ENCODE measurements at regions not wholly inside any gene's neighbourhood (a gene's known extent, or its start where the extent isn't known, plus 50 kb on each side); places are given as distances from the start of the nearest gene placed in this dataset.

GRCh38 chr13:91126806-91127205, 220.7 kb upstream of the MIR17HG start:
- no peaks in the 10 kb centered on the region for H3K9me3 Mint-ChIP-seq
- no peaks in the 10 kb centered on the region for H3K27me3 ChIP-seq (ENCODE audit: control insufficient read depth, insufficient read depth, low read length)
- H3K27ac ChIP-seq (ENCODE audit: low read length) = no peak overlapping the region
- H3K4me1 Mint-ChIP-seq = no peaks in the 10 kb centered on the region
- H3K4me3 Mint-ChIP-seq = no peak overlapping the region
- H3K4me3 ChIP-seq (ENCODE audit: low read length) = no peak overlapping the region
- no peaks in the 10 kb centered on the region for H3K9me3 ChIP-seq (ENCODE audit: control insufficient read depth, insufficient read depth, low read length)
- DNase-seq (no peak), ATAC-seq (no peak)
- no peaks in the 10 kb centered on the region for H3K36me3 ChIP-seq (ENCODE audit: control insufficient read depth, insufficient read depth, low read length)
- 67% methylated on average over 4 of the region's 4 CpGs for WGBS (ENCODE audit: insufficient coverage)
- TF ChIP-seq CTCF (IDR thresholded peaks at IDR 0.05) = no peak
- no peaks in the 10 kb centered on the region for H3K27me3 Mint-ChIP-seq (ENCODE audit: low read depth in 2 of 2)
- intact Hi-C loops (cut with micrococcal nuclease) = no loop called here
- H3K27ac Mint-ChIP-seq = no peak overlapping the region
- H3K4me1 ChIP-seq (ENCODE audit: control insufficient read depth, insufficient read depth, low read length) = no peaks in the 10 kb centered on the region
- H3K36me3 Mint-ChIP-seq = no peaks in the 10 kb centered on the region

GRCh38 chr13:91127995-91128394, 219.5 kb upstream of the MIR17HG start:
- no peak overlapping the region for H3K27ac Mint-ChIP-seq
- H3K27me3 ChIP-seq (ENCODE audit: control insufficient read depth, insufficient read depth, low read length) = no peaks in the 10 kb centered on the region
- WGBS (ENCODE audit: insufficient coverage) = 83% methylated on average over 1 of the region's 1 CpG
- no peaks in the 10 kb centered on the region for H3K9me3 Mint-ChIP-seq
- ATAC-seq (no peak), DNase-seq (no peak)
- no peak overlapping the region for H3K4me3 Mint-ChIP-seq
- no peaks in the 10 kb centered on the region for H3K27me3 Mint-ChIP-seq (ENCODE audit: low read depth in 2 of 2)
- H3K4me1 ChIP-seq (ENCODE audit: control insufficient read depth, insufficient read depth, low read length) = no peaks in the 10 kb centered on the region
- intact Hi-C loops (cut with micrococcal nuclease) = no loop called here
- no peak for TF ChIP-seq CTCF (IDR thresholded peaks at IDR 0.05)
- no peak overlapping the region for H3K27ac ChIP-seq (ENCODE audit: low read length)
- no peaks in the 10 kb centered on the region for H3K4me1 Mint-ChIP-seq
- no peak overlapping the region for H3K4me3 ChIP-seq (ENCODE audit: low read length)
- no peaks in the 10 kb centered on the region for H3K9me3 ChIP-seq (ENCODE audit: control insufficient read depth, insufficient read depth, low read length)
- no peaks in the 10 kb centered on the region for H3K36me3 ChIP-seq (ENCODE audit: control insufficient read depth, insufficient read depth, low read length)
- no peaks in the 10 kb centered on the region for H3K36me3 Mint-ChIP-seq

DNA sequence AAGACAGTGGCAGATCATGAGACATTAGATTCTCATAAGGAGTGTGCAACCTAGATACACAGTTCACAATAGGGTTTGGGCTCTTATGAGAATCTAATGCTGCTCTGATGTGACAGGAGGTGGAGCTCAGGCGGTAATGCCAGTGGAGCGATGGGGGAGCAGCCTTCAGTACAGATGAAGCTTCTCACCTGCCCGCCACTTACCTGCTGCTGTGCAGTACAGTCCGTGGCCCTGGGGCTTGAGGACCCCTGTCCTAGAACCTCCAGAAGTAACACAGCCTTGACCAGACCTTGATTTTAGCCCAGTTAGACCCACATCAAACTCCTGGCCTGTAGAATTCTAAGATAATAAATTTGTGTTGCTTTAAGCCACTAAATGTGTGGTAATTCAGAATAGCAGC, 215.1 kb upstream of the MIR17HG start:
- H3K27me3 Mint-ChIP-seq (ENCODE audit: low read depth in 2 of 2) = no peaks in the 10 kb centered on the region
- Histone ChIP-seq H3K4me1 (ENCODE audit: control insufficient read depth, insufficient read depth, low read length) (no peaks in the 10 kb centered on the region), H3K9me3 (ENCODE audit: control insufficient read depth, insufficient read depth, low read length) (no peaks in the 10 kb centered on the region), H3K36me3 (ENCODE audit: control insufficient read depth, insufficient read depth, low read length) (no peaks in the 10 kb centered on the region), H3K4me3 (ENCODE audit: low read length) (no peak overlapping the region), H3K27ac (ENCODE audit: low read length) (no peak overlapping the region), H3K27me3 (ENCODE audit: control insufficient read depth, insufficient read depth, low read length) (no peaks in the 10 kb centered on the region)
- intact Hi-C loops (cut with micrococcal nuclease) = no loop called here
- no peak for TF ChIP-seq CTCF (IDR thresholded peaks at IDR 0.05)
- H3K4me1 Mint-ChIP-seq = no peaks in the 10 kb centered on the region
- H3K9me3 Mint-ChIP-seq = no peaks in the 10 kb centered on the region
- DNase-seq (no peak), ATAC-seq (no peak)
- no peaks in the 10 kb centered on the region for H3K36me3 Mint-ChIP-seq
- H3K4me3 Mint-ChIP-seq = no peak overlapping the region
- WGBS (ENCODE audit: insufficient coverage) = 93% methylated on average over 4 of the region's 4 CpGs
- H3K27ac Mint-ChIP-seq = no peak overlapping the region

- WGBS (ENCODE audit: insufficient coverage) = 65% methylated on average over 7 of the region's 7 CpGs
- intact Hi-C loops (cut with micrococcal nuclease) = no loop called here
- no peaks in the 10 kb centered on the region for H3K36me3 Mint-ChIP-seq
Observed at GRCh38 chr13:91132786-91133185, 214.7 kb upstream of the MIR17HG start.

More at GRCh38 chr13:91132786-91133185, 214.7 kb upstream of the MIR17HG start:
- ATAC-seq = no peak
- H3K27me3 Mint-ChIP-seq (ENCODE audit: low read depth in 2 of 2) = no peaks in the 10 kb centered on the region
- no peaks in the 10 kb centered on the region for H3K36me3 ChIP-seq (ENCODE audit: control insufficient read depth, insufficient read depth, low read length)
- no peak overlapping the region for H3K4me3 ChIP-seq (ENCODE audit: low read length)
- H3K4me1 Mint-ChIP-seq = no peaks in the 10 kb centered on the region
- H3K4me1 ChIP-seq (ENCODE audit: control insufficient read depth, insufficient read depth, low read length) = no peaks in the 10 kb centered on the region
- H3K9me3 Mint-ChIP-seq = no peaks in the 10 kb centered on the region
- no peak overlapping the region for H3K27ac ChIP-seq (ENCODE audit: low read length)
- no peak overlapping the region for H3K4me3 Mint-ChIP-seq
- no peak for TF ChIP-seq CTCF (IDR thresholded peaks at IDR 0.05)
- H3K9me3 ChIP-seq (ENCODE audit: control insufficient read depth, insufficient read depth, low read length) = no peaks in the 10 kb centered on the region
- DNase-seq = no peak
- H3K27ac Mint-ChIP-seq = no peak overlapping the region
- no peaks in the 10 kb centered on the region for H3K27me3 ChIP-seq (ENCODE audit: control insufficient read depth, insufficient read depth, low read length)
